Psoas muscle (tissue), 7 donors: ENCODE measurements at regions not wholly inside any gene's neighbourhood (a gene's known extent, or its start where the extent isn't known, plus 50 kb on each side); places are given as distances from the start of the nearest gene placed in this dataset.

Experiments used
- ATAC-seq, 4 donors: fragments of 200-7000 bp; cut with Tn5 transposase; one replicate each; pipeline ENCODE4 v1.9.1; 2020; ENCODE audit warnings: moderate library complexity in 3 of 4, mild to moderate bottlenecking in 2 of 4
- DNase-seq, 2 donors: peaks; one replicate each; pipeline ENCODE4 v3.0.0-alpha.2; 2020
- H3K27ac ChIP-seq: fragments of 200-600 bp; one replicate; pipeline ENCODE4 v1.8.0; 2022
- H3K27me3 ChIP-seq, 3 donors: fragments of 200-600 bp in 1 of 3; one replicate each; pipeline versions ENCODE4 v1.6.1 to v1.8.0; 2013 to 2022; ENCODE audit warnings: low read length in 2 of 3, mild to moderate bottlenecking in 2 of 3, moderate library complexity in 1 of 3; ENCODE audit not compliant: insufficient read depth in 3 of 3
- H3K36me3 ChIP-seq, 2 donors: fragments of 200-600 bp in 1 of 2; one replicate each; pipeline versions ENCODE4 v1.6.1 to v1.8.0; 2013 to 2022; ENCODE audit warnings: low read depth in 1 of 2, mild to moderate bottlenecking in 1 of 2, moderate library complexity in 1 of 2; ENCODE audit not compliant: insufficient read depth in 1 of 2
- H3K4me1 ChIP-seq: fragments of 200-600 bp; one replicate; pipeline ENCODE4 v1.8.0; 2022
- H3K4me3 ChIP-seq: fragments of 200-600 bp; one replicate; pipeline ENCODE4 v1.8.0; 2022; ENCODE audit warnings: mild to moderate bottlenecking
- H3K9me3 ChIP-seq: fragments of 200-600 bp; one replicate; pipeline ENCODE4 v1.8.0; 2022
- WGBS, 3 donors: extraction: QIAGEN DNeasy Blood & Tissue Kit; methylation state at CpG; one replicate each; pipeline versions ENCODE4 v1.1.6 to v1.1.7; 2013; 5-methylcytosine and 5-hydroxymethylcytosine counted together
- intact Hi-C, 2 donors: fragments of 100-400 bp; cut with DNase I; formaldehyde crosslinking; loops; one replicate each; pipeline versions ENCODE4 v1.11.0 to v1.14.2; 2022
- TF ChIP-seq, protein P1 (sequence below): fragments of 200-600 bp; IDR thresholded peaks from one replicate; pipeline ENCODE4 v1.8.0; 2022; ENCODE audit warnings: antibody characterized with exemption
- donor health status: healthy with polysubstance abuse.
- donor health status: DM: no; HTN: no; CAD: no; lungs with moderate emphysema.
- donor health status: Bipolar disorder and iron deficiency.
- donor health status: healthy.
- donor health status: DM: yes; HTN: yes; CAD: no.
- donor health status: DM: no; HTN: no; CAD: no.
- donor health status: DM: yes; HTN: yes; CAD: no.

DNA sequence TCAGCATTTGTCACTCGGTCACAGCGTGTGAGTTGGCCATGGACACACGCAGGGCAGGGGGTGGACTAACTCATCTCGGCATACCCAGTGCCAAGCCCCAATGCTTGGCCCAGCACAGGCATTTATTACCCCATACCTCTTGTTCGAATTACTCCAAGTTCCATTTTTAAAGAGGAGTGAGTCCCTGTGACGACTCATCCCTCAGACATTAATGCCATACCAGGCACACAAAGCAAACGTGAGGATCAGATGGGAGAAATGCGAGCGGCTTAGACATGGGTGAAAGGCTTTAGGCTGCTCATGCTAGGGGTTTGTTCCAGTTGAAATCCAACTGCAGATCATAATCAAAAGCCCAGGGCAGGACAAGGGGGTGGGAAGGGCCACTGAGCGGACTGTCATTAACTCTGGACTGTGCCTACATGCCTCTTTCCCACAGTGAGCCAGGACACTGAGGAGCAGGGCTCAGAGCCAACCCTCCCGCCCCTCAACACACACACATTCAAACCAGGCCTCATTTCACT lies 118.5 kb upstream of the NGF start:
- DNase-seq (peak in 1 of 2 donors; percentile 77), ATAC-seq (peak; percentile 83 to 97 (median 94))
- H3K36me3 ChIP-seq = no peaks in the 10 kb centered on the region
- TF ChIP-seq, protein P1, sequence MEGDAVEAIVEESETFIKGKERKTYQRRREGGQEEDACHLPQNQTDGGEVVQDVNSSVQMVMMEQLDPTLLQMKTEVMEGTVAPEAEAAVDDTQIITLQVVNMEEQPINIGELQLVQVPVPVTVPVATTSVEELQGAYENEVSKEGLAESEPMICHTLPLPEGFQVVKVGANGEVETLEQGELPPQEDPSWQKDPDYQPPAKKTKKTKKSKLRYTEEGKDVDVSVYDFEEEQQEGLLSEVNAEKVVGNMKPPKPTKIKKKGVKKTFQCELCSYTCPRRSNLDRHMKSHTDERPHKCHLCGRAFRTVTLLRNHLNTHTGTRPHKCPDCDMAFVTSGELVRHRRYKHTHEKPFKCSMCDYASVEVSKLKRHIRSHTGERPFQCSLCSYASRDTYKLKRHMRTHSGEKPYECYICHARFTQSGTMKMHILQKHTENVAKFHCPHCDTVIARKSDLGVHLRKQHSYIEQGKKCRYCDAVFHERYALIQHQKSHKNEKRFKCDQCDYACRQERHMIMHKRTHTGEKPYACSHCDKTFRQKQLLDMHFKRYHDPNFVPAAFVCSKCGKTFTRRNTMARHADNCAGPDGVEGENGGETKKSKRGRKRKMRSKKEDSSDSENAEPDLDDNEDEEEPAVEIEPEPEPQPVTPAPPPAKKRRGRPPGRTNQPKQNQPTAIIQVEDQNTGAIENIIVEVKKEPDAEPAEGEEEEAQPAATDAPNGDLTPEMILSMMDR = no peak
- H3K27me3 ChIP-seq = no peaks in the 10 kb centered on the region
- 49 to 66% (median 57%) methylated on average over 11 of the region's 11 CpGs for WGBS, 3 donors
- H3K4me1 ChIP-seq = no peaks in the 10 kb centered on the region
- H3K27ac ChIP-seq = peak overlapping the region; percentile 61
- H3K4me3 ChIP-seq = no peak overlapping the region
- no peaks in the 10 kb centered on the region for H3K9me3 ChIP-seq
- intact Hi-C loops = no loop called here

DNA sequence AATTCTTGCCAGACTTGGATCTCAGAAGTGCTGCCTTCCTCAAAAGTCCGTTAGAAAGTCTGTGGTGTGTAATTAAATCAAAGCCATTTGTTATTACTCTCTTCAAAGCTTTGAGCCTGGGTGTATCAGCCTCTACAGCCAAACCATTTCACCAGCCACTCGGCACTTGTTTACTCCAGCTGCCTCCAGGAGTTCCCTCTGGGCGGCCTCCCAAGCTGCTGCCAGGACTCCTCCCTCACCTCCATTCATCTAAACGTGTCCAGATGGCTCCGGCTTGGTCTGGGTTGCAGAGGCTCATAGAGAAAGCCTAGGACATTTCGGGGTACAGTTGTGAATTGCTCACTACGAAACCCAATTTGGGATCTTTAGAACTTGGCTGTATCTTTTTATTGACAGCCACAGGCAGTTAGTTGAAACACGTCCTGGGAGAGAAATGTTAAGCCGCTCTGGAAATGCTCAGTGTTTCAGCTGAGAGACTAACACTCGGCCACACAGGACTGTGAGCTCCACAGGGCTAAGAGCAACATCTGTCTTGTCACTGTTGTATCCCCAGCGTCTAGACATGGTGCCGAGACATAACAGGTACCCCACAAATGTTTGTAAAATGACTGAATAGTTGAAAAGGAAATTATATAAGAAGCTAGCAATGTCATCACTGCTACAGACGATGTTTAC lies 116.9 kb upstream of the NGF start:
- peak in 2 of 4 donors; percentile 29 to 45 for ATAC-seq
- WGBS, 3 donors = 30 to 52% (median 35%) methylated on average over 13 of the region's 13 CpGs
- H3K27me3 ChIP-seq = no peaks in the 10 kb centered on the region
- no peak overlapping the region for H3K27ac ChIP-seq
- no peak for DNase-seq
- H3K36me3 ChIP-seq = no peaks in the 10 kb centered on the region
- TF ChIP-seq, protein P1 = no peak
- intact Hi-C loops = no loop called here
- no peaks in the 10 kb centered on the region for H3K9me3 ChIP-seq
- no peaks in the 10 kb centered on the region for H3K4me1 ChIP-seq
- no peak overlapping the region for H3K4me3 ChIP-seq

GRCh38 chr1:115453666-115454065 lies 115.6 kb upstream of the NGF start:
- intact Hi-C loops = no loop called here
- no peaks in the 10 kb centered on the region for H3K4me1 ChIP-seq

DNA sequence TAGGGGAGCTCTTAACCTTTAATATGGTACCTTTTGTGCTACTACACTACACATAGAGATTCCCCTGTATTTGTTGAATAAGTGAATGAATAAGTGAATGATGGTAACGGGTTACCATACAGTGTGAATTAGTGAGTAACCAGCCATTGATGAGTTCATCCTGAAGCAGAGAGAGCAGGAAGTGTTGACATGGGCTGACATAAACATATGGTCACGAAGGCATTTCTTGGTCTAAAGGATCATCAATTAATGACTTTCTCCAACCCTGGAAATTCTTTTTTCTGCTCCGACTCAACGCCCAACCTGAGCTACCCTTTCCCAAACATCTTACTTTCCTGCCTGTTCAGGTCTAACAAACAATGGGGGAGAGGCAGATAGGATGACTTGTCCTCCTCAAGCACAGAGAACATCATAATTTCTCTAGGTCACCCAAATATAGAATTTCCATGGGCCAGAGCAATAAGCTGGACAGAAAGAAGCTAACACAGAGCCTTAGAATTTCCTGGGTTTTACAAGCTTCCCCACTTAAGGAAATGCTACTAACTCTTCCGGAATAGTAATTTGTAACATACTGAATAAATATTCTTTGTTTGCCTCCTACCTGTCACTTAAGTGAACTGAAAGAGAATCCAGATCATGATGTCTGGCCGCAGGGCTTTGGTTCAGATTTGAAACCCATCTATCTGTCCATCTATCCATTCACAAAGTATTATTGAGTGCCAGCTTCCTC lies 114.7 kb upstream of the NGF start:
- H3K36me3 ChIP-seq = no peaks in the 10 kb centered on the region
- TF ChIP-seq, protein P1 = no peak
- no peaks in the 10 kb centered on the region for H3K27me3 ChIP-seq
- DNase-seq (no peak), ATAC-seq (no peak)
- H3K4me3 ChIP-seq = no peak overlapping the region
- H3K9me3 ChIP-seq = no peaks in the 10 kb centered on the region
- WGBS, 3 donors = 92 to 95% (median 94%) methylated on average over 6 of the region's 6 CpGs
- intact Hi-C loops = no loop called here
- no peak overlapping the region for H3K27ac ChIP-seq
- H3K4me1 ChIP-seq = no peaks in the 10 kb centered on the region

More at GRCh38 chr1:115453666-115454065, 115.6 kb upstream of the NGF start:
- DNase-seq = no peak
- Histone ChIP-seq H3K4me3 (no peak overlapping the region), H3K9me3 (no peaks in the 10 kb centered on the region), H3K27ac (no peak overlapping the region), H3K27me3 (no peaks in the 10 kb centered on the region), H3K36me3 (no peaks in the 10 kb centered on the region)
- TF ChIP-seq, protein P1 = no peak
- WGBS, 3 donors = 89 to 92% (median 90%) methylated on average over 2 of the region's 2 CpGs
- ATAC-seq = no peak
